ENCODE measurements at regions not wholly inside any gene's neighbourhood (a gene's known extent, or its start where the extent isn't known, plus 50 kb on each side); places are given as distances from the start of the nearest gene placed in this dataset.
"Not testable (repeated sequence)": the region's sequence is repeated elsewhere in the genome, so short reads cannot be mapped to it uniquely, and the experiment has no call there.

DNA sequence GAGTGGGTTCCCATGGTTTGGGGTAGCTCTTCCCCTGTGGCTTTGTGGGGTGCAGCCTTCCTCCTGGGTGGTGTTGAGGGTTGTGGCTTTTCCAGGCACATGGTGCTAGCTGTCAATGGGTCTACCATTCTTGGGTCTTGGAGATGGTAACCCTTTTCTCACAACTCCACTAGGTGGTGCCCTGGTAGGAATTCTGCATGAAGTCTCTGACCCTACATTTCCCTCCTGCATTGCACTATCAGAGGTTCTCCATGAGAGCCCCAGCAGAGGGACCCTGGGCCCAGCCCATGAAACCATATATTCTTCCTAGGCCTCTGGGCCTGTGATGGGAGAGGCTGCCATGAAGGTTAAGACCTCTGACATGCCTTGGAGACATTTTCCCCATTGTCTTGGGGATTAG, 1093.3 kb downstream of the SLC16A7 start:
- H3K36me3 ChIP-seq (ENCODE audit: insufficient read depth, low read length), result no peaks in the 10 kb centered on the region
- no peaks in the 10 kb centered on the region for H3K9me3 ChIP-seq (ENCODE audit: control insufficient read depth, insufficient read depth, low read length)
- no peaks in the 10 kb centered on the region for H3K4me1 ChIP-seq (ENCODE audit: insufficient read depth, low read length)
- H3K9ac ChIP-seq (ENCODE audit: low read depth, low read length), result no peak overlapping the region

DNA sequence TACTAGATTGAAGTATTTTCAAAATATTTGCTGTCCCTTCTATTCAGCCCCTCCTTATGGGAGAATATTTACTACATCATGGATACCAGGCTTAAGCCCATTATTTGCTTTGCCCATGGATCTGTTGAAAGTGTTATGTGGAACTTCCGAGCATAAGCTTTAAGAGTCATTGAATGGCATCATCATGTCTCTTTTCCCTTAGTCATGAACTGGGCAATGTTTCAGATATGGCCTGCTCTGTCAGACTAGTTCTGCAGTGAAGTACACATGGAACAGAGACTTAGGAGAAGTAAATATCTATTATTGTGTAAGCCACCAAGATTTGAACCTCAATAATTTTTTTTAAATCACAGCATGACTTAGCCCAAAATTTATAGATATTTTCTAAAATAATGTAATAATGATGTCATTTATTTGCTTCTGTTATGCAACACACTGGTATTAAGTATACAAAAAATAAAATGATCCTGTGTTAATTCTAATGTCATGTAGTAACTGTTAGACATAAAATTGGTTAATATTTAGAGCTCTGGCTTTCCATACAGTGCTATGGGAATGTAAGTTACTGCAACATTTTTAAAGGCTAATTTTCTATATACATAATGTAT, 1097.3 kb downstream of the SLC16A7 start:
- no peaks in the 10 kb centered on the region for H3K4me1 ChIP-seq (ENCODE audit: insufficient read depth, low read length)
- no peak overlapping the region for H3K9ac ChIP-seq (ENCODE audit: low read depth, low read length)
- H3K9me3 ChIP-seq (ENCODE audit: control insufficient read depth, insufficient read depth, low read length), result no peaks in the 10 kb centered on the region
- no peaks in the 10 kb centered on the region for H3K36me3 ChIP-seq (ENCODE audit: insufficient read depth, low read length)

DNA sequence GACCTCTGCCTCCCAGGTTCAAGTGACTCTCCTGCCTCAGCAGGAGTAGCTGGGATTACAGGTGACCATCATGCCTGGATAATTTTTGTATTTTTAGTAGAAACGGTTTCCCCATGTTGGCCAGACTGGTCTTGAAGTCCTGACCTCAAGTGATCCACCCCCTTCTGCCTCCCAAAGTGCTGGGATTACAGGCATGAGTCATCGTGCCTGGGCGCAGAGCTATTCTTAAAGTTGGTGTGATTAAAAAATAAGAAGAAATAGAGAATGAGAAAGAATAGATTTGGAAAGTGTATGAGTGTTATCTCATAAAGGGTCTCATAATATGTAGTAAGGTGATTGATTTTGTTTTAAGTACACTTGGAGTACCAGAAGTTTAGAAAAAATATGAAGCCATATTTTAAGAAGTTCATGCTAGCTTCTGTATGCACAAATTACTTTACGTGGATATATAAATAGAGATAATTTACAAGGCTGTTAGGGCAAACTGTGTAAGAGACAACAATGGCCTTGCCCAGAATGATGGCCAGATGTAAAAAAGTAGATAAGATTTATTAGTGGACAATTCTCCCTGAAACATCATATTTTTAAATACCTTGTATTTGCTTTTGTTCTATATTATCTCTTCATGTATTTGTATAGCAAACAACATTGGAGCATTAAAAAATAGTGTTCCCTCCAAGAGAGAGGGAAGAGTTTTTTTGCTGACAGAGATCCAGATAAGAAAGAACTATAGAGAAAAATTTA, 1108.5 kb downstream of the SLC16A7 start:
- H3K9ac ChIP-seq (ENCODE audit: low read depth, low read length), result no peak overlapping the region
- no peaks in the 10 kb centered on the region for H3K9me3 ChIP-seq (ENCODE audit: control insufficient read depth, insufficient read depth, low read length)
- H3K4me1 ChIP-seq (ENCODE audit: insufficient read depth, low read length), result no peaks in the 10 kb centered on the region
- no peaks in the 10 kb centered on the region for H3K36me3 ChIP-seq (ENCODE audit: insufficient read depth, low read length)

DNA sequence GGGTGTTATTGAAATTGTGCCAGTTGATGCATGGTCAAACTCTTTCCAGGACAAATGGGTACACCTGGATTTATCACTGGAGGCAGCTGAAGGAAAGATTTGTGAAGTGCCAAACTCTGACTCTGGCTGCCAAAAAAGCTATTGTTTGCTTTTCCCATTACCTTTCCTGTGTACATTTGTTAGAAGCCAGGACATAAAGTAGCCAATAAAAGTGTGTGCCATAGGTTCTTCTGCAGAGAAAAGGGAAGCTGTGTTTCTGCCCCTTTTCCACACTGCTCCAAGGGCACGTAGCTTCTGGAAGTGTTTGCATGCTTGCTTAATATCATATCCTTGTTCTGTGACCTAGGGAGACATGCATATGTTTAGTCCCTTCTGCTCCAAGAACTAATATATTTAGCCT, 1114.4 kb downstream of the SLC16A7 start:
- Histone ChIP-seq H3K9me3 (ENCODE audit: control insufficient read depth, insufficient read depth, low read length) (no peaks in the 10 kb centered on the region), H3K9ac (ENCODE audit: low read depth, low read length) (no peak overlapping the region), H3K36me3 (ENCODE audit: insufficient read depth, low read length) (no peaks in the 10 kb centered on the region), H3K4me1 (ENCODE audit: insufficient read depth, low read length) (no peaks in the 10 kb centered on the region)

DNA sequence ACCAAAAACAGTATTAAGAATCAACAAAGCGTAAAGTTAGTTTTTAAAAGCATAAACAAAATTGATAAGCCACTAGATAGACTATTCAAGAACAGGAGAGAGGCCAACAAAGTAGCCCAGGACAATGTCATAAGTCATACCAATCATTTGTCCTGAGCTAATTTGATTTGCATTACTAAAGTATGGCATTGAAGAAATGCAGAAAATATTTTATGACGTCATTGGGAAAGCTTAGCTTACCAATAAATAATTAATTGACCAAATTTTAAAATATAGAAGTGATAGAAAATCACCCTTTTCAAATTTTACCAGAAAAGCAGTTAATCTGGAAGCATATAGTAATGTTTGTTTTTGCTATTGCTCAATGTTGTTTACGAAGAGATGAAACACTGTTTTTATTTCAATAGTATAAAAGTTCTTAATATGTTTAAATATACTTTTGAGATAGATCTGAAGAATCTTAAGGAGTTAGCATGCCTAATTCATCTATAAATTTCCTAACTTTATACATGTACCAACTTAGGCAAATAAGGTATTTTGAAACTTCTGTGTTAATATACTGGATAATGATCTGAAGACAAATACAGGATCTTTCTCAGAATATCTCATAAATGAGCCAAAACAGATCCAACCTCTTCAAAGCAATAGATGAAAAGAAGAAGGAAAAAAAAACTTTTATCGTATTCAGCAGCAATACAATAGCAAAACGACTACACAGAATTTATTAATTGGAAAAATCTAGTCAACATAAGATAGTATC, 1118.5 kb downstream of the SLC16A7 start:
- no peaks in the 10 kb centered on the region for H3K9me3 ChIP-seq (ENCODE audit: control insufficient read depth, insufficient read depth, low read length)
- H3K9ac ChIP-seq (ENCODE audit: low read depth, low read length), result no peak overlapping the region
- no peaks in the 10 kb centered on the region for H3K4me1 ChIP-seq (ENCODE audit: insufficient read depth, low read length)
- H3K36me3 ChIP-seq (ENCODE audit: insufficient read depth, low read length), result no peaks in the 10 kb centered on the region

DNA sequence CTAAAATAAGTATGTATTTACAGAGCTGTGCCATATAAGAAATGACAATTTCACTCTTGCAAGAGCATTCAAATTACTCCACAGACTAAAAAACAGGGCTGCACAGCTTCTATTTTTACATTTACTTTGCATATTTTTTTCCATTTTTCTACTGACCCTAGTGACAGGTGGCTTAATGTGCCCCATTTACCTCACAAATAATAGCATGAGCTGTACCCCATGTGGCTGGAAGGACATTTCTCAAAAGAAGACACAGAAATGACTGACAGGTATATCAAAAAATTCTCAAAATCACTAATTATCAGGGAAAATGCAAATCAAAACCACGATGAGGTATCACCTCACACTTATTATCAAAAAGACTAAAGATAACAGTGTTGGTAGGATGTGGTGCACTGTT, 1128.6 kb downstream of the SLC16A7 start:
- no peaks in the 10 kb centered on the region for H3K9me3 ChIP-seq (ENCODE audit: control insufficient read depth, insufficient read depth, low read length)
- H3K4me1 ChIP-seq (ENCODE audit: insufficient read depth, low read length), result no peaks in the 10 kb centered on the region
- H3K36me3 ChIP-seq (ENCODE audit: insufficient read depth, low read length), result no peaks in the 10 kb centered on the region
- H3K9ac ChIP-seq (ENCODE audit: low read depth, low read length), result no peak overlapping the region

DNA sequence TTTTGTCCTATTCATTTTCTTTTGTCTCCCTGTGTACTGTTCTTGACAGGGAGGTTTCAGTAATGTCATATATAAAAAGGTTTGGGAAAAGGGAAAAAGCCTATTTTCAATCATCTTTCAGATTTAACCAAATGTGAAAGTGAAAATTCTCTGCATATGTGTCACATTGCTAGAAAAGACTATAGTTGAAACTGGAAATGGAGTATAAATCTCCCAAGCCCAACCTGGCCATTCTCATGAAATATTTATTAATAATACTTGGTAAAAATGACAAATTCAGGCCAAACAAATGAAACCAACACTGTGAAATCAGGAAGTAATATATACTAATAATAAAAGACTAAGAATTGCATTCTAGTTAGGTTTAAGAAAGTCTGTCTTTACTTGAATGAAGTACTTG, 1129.2 kb downstream of the SLC16A7 start:
- no peaks in the 10 kb centered on the region for H3K9me3 ChIP-seq (ENCODE audit: control insufficient read depth, insufficient read depth, low read length)

DNA sequence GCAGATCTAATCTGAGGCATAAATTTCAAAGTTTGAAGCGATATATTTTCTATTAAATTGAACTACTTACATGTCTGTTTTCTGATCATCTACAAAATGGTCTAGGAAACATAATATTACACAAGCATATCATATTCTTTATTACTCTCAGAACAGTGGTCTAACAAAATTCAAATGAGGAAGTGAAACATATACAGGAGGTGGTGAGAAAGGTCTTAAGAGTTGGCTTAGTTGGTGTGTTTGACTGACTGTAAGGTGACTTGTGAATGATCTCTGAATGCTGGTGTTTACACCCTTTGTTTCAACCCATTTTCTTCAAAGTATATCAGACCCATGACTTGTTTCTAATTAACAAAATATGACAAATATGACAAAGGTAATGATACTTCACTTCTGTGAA, 1156.8 kb downstream of the SLC16A7 start:
- H3K4me1 ChIP-seq (ENCODE audit: insufficient read depth, low read length), result no peaks in the 10 kb centered on the region
- no peaks in the 10 kb centered on the region for H3K36me3 ChIP-seq (ENCODE audit: insufficient read depth, low read length)
- H3K9me3 ChIP-seq (ENCODE audit: control insufficient read depth, insufficient read depth, low read length), result no peaks in the 10 kb centered on the region
- H3K9ac ChIP-seq (ENCODE audit: low read depth, low read length), result no peak overlapping the region

More for the DNA sequence above, 1129.2 kb downstream of the SLC16A7 start:
- Histone ChIP-seq H3K36me3 (ENCODE audit: insufficient read depth, low read length) (no peaks in the 10 kb centered on the region), H3K9ac (ENCODE audit: low read depth, low read length) (no peak overlapping the region), H3K4me1 (ENCODE audit: insufficient read depth, low read length) (no peaks in the 10 kb centered on the region)

DNA sequence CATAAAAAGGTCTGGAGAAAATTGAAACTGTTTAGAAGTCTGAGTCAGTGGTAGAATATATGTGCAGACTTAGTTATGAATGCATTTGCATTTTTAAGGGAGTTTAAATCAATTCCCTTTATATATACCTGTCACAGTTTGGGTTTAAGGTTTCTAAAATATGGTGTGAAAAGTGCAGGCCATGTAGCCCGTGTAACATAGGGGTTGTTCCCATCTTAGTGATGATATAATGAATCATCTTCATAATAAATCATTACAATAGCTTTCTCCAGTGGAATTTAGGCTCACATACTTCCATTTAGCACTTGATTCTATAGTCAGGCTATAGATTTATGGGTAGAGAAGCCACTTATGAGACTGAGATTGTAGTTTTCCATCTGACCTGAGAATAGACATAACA, 1162.4 kb downstream of the SLC16A7 start:
- H3K9ac ChIP-seq (ENCODE audit: low read depth, low read length), result no peak overlapping the region
- no peaks in the 10 kb centered on the region for H3K36me3 ChIP-seq (ENCODE audit: insufficient read depth, low read length)
- H3K9me3 ChIP-seq (ENCODE audit: control insufficient read depth, insufficient read depth, low read length), result no peaks in the 10 kb centered on the region
- no peaks in the 10 kb centered on the region for H3K4me1 ChIP-seq (ENCODE audit: insufficient read depth, low read length)

DNA sequence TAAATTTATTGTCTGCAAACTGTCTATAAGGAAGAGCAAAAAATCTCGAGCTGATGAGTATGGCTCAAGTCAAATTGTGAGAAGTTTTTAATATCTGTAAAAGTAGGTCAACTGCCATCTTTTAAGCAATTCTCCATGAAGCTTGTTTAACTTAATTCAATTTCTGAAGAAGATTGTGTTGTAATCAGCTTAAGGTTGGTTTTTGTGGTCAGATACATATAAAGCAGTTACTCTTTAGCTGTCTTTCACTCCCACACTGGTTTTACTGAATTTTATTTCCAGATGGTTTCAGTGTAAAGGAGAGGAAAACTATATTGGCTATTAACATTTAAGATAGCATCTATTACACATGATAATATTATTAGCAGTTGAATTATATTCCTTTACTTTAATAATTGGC, 1165.1 kb downstream of the SLC16A7 start:
- H3K4me1 ChIP-seq (ENCODE audit: insufficient read depth, low read length), result no peaks in the 10 kb centered on the region
- H3K9me3 ChIP-seq (ENCODE audit: control insufficient read depth, insufficient read depth, low read length), result no peaks in the 10 kb centered on the region
- H3K9ac ChIP-seq (ENCODE audit: low read depth, low read length), result no peak overlapping the region
- no peaks in the 10 kb centered on the region for H3K36me3 ChIP-seq (ENCODE audit: insufficient read depth, low read length)

DNA sequence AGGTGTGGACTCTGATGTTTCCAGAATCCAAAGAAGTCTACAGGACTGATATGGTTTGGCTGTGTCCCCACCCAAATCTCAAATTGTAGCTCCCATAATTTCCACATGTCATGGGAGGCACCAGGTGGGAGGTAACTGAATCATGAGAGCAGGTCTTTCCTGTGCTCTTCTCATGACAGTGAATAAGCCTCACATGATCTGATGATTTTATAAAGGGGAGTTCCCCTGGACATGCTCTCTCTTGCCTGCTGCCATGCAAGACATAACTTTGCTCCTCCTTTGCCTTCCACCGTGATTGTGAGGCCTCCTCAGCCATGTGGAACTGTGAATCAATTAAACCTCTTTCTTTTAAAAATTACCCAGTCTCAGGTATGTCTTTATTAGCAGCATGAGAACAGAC, 1205.3 kb downstream of the SLC16A7 start:
- H3K9me3 ChIP-seq (ENCODE audit: control insufficient read depth, insufficient read depth, low read length); H3K4me1 ChIP-seq (ENCODE audit: insufficient read depth, low read length); H3K36me3 ChIP-seq (ENCODE audit: insufficient read depth, low read length); H3K9ac ChIP-seq (ENCODE audit: low read depth, low read length): not testable (repeated sequence)

DNA sequence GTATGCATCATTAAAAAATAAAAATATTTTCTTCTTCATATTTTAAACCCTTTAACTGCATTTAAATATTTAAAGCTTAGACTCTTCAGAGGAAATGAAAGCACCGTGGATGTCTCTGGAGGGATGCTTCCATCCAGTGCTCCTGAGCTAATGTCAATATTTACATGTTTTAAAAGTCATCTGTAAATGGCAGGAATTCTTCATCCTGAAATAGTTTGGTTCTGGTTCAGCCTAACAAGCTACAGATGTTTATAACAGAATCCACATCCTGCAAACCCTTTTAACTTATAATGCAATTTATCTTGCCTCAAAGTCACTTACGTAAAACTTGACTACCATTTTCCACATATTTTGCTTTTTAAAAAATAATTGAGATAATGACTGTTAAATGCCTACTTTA, 1207.3 kb downstream of the SLC16A7 start:
- Histone ChIP-seq H3K4me1 (ENCODE audit: insufficient read depth, low read length) (no peaks in the 10 kb centered on the region), H3K36me3 (ENCODE audit: insufficient read depth, low read length) (no peaks in the 10 kb centered on the region), H3K9ac (ENCODE audit: low read depth, low read length) (no peak overlapping the region), H3K9me3 (ENCODE audit: control insufficient read depth, insufficient read depth, low read length) (no peaks in the 10 kb centered on the region)

DNA sequence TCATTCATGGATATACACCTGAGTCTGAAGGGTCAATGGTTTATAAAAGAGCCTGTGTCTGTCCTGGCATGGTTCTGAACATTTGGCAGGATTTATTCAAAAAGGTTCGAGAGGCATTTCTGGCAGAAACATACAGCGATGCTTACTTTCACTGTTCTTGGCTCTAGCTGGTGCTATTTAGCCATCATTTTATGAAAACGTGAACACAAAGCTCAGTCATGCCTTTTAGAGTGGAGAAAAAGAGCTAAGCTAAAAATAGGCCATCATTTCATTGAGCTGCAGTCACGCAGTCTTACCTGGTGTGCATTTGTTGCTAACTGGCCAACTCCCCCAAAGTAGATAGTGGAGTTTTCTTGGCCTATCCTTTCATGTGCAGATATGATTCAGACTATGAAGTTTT, 1209.5 kb downstream of the SLC16A7 start:
- H3K4me1 ChIP-seq (ENCODE audit: insufficient read depth, low read length), result no peaks in the 10 kb centered on the region
- H3K9ac ChIP-seq (ENCODE audit: low read depth, low read length), result no peak overlapping the region
- no peaks in the 10 kb centered on the region for H3K9me3 ChIP-seq (ENCODE audit: control insufficient read depth, insufficient read depth, low read length)
- no peaks in the 10 kb centered on the region for H3K36me3 ChIP-seq (ENCODE audit: insufficient read depth, low read length)

DNA sequence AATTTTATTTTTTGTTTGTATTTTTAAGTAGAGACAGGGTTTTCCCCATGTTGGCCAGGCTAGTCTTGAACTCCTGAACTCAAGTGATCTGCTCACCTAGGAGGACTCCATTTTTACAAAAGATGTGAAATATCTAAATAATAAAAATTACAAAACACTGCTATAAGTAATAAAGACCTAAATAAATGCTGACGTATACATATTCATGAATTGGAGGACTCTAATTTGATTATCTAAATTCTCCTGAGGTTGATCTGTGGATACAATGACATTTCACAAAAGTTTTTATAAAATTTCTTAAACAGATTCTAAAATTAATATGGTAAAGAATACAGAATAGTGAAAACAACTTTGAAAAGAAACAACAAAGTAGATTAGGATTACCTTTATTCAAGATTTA, 1224.0 kb downstream of the SLC16A7 start:
- Histone ChIP-seq H3K36me3 (ENCODE audit: insufficient read depth, low read length) (no peaks in the 10 kb centered on the region), H3K4me1 (ENCODE audit: insufficient read depth, low read length) (no peaks in the 10 kb centered on the region), H3K9ac (ENCODE audit: low read depth, low read length) (no peak overlapping the region), H3K9me3 (ENCODE audit: control insufficient read depth, insufficient read depth, low read length) (peaks cover 6% of the 10 kb centered on the region; the same call in 1 of the 2 replicates)

DNA sequence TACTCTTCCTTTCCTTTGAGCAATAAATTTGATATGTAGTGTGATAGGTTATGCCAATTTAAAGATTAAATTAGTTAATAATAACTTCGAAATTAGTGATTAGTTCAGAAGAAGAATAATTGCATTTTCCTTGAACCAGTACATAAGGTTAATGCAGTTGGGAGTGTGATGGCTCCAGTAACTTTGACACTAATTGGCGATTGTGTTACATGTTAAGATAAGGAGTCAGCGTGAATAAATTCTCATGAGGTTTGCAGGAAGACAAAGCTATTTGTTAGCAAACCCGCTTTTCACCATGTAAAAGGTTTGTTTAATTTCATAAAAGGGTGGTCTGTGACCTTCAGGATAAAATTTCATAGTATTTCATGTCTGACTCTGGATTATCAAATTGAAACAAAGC, 1226.8 kb downstream of the SLC16A7 start:
- H3K9me3 ChIP-seq (ENCODE audit: control insufficient read depth, insufficient read depth, low read length), result no peaks in the 10 kb centered on the region

More for the DNA sequence above, 1226.8 kb downstream of the SLC16A7 start:
- Histone ChIP-seq H3K9ac (ENCODE audit: low read depth, low read length) (no peak overlapping the region), H3K4me1 (ENCODE audit: insufficient read depth, low read length) (no peaks in the 10 kb centered on the region), H3K36me3 (ENCODE audit: insufficient read depth, low read length) (no peaks in the 10 kb centered on the region)

All from ES-I3 (cell line).